NCI-H2196 (cell line): ENCODE measurements at regions not wholly inside any gene's neighbourhood (a gene's known extent, or its start where the extent isn't known, plus 50 kb on each side); places are given as distances from the start of the nearest gene placed in this dataset.

ENCODE experiments used
- DNase-seq: peaks from one replicate; lab custom pipeline; 2025; ENCODE audit not compliant: unreplicated experiment; lab: John Stamatoyannopoulos, UW

DNA sequence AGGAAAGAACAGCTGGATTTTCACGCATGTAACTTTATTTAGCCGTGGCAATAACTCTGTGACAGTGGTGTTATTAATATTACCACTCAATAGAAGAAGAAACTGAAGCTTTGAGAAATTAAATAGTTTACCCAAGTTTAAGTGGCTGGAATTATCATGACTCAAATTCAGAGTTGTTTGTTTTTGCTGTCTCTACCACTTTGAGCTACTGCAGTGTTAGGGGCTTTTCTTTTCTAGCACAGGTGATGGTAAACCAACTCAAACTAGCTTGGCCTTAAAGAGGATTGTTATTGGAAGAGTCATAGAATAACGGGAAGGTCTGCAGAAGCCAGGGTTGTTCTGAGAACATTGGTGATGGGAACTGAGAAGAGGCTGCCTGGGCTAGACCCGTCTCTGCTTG is 66.0 kb upstream of the PREP start:
- no peak for DNase-seq

DNA sequence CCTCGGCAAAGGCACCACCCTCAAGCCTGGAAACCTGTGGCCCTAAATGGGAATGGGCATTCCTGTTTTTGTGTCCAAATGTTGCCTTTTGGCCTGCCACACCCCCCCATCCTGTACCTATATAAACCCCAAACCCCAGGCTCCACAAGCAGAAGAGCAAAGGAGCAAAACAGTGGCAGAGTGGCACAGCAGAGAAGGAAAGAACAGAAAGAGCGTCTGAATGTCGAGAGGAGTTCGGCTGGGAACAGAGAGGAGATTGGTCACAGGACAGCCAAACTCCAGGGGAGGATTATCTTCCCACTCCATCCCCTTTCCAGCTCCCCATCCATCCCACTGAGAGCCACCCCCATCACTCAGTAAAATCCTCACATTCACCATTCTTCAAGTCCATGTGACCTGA is 58.0 kb upstream of the PREP start:
- DNase-seq: no peak

DNA sequence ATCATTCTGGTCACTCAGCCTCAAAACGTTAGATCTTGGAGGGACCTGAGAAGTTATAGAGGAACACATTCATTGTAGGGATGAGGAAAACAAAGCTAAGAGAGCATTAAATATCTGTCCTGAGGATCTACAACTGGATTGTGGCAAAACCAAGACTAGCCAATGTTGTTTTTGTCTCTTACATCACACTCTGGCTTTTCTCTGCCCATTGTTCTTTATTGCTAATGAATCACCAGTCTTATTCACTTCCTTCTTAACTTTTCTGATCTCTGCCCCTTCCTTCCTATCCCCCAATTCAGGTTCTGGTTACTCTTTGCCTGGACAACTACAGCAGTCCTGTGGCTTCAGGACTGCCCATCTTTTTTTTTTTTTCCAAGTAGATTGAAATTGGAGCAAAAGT is 57.0 kb upstream of the PREP start:
- no peak for DNase-seq

DNA sequence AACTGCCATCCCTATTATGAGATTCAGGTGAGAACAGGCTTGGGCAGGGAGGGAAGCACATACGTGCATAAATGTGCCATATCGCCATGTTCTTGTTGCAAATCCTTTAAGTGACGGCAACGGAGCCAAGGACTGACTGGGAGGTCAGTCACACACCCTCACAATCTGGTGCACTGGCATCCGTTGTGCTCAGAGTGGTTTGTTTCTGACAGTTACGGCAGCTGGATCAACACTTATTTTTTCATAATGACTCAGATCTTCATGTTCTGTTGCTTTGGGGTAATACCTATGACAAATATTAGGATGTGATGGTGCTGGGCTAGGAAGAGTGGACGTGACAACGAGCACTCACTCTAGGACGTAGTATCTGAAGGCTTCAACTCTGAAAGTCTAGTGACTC is 56.2 kb upstream of the PREP start:
- DNase-seq: no peak

DNA sequence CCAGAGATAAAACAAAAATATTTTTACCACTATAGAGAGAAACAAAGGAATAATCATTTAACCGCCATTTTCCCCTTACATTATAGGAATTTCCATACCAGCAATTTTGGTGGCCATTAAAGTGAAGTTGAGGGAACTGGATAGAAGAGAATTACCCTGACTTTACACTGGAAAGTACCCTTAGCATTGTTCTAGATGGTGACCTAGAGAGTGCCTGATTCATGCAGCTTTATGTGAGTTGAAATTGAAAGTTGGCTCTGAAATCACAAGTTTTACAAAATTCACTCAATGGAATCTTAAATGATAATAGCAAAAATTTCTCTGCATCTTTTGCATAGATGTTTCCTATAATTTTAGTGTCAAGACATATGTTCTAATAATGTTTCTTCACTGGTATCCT is 55.7 kb upstream of the PREP start:
- no peak for DNase-seq

DNA sequence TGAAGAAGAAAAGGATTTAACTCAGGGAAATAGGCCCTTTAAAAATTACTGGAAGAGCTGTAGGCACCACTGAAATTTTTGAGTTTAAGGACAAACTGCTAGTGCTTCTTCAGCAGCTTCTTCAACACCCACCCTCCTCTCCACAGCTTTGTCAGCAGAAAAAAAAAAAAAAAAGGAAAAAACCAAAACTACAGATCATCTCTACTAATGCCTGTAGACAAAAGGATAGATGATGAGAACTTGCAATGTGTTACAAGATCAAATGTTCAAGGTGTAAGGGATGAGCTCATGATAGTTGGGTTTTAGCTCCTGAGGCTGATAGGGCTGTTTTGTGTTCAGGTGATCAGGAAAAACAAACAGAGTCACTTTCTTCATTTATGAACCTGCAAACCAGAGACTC is 55.2 kb upstream of the PREP start:
- DNase-seq: no peak

DNA sequence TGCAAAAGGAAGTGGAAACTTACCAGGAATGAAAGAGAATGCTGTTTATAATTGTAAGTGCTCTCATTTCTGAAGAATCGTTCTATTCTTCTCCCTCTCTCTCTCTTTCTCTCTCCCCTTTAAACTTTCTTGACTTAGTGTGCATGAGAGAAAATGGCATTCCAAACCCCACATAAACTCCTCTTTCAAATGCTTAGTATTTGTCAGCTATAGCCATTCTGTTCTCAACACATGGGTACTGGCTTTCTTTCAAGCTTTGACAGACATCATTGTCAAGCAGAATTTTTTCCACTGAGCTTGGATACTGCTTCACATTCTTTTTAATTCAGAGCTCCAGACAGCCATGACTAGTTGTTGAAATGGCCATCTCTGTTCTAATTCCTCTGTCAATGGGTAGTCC is 51.1 kb upstream of the PREP start:
- no peak for DNase-seq

DNA sequence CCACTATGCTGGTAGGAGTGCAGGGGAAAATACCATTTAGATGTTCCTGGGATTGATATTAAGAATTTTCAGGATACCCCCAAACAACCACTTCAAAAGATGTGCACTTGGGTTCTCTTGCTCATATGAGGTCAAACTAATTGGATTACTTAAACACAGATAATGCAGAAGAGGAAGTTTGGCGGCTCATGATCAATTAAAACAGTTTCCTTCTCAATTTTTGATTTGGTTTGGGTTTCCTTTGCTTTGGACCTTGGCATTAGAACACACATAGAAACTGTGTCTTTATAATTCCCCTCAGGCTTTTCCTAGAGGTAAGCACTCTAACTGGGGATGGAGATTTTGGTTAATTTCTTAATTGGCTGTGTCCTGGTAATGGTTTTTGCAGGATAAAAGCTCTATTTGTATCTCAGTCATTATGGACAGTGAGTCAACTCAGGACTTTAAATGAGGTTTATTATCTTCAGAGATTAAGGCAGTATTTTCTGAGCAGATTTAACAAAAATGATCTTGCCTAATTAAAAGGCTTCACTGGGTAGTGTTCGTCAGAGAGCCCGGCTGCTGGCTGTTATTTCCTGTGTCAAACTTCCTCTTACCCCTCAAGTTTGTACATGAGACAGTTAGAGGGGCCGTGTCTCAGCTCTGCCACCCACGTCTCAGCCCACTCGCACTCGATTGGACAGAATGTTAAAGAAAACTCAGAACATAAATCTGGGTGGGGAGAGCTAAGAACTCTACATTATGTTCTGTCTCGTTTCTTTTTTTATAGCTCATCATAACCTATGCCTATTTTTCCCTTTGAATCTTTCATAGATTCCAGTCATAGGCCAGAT is 50.3 kb upstream of the PREP start:
- DNase-seq: no peak
